HG02610 (cell line): ENCODE measurements at regions not wholly inside any gene's neighbourhood (a gene's known extent, or its start where the extent isn't known, plus 50 kb on each side); places are given as distances from the start of the nearest gene placed in this dataset.
"Not testable (repeated sequence)": the region's sequence is repeated elsewhere in the genome, so short reads cannot be mapped to it uniquely, and the experiment has no call there.

ENCODE experiments used
- ATAC-seq: cut with Tn5 transposase; IDR thresholded peaks from one replicate; pipeline ENCODE4 v1.9.1; 2021; ENCODE audit warnings: mild to moderate bottlenecking, moderate library complexity; ENCODE audit not compliant: unreplicated experiment

- ATAC-seq = no peak
Measured at GRCh38 chr1:196091397-196092135, 516.7 kb downstream of the KCNT2 start.

- no peak for ATAC-seq
Measured at GRCh38 chr1:196090226-196090625, 518.0 kb downstream of the KCNT2 start.

GRCh38 chr1:196088541-196088940 is 519.7 kb downstream of the KCNT2 start:
- no peak for ATAC-seq

- no peak for ATAC-seq
Measured at GRCh38 chr1:196078691-196079090, 529.5 kb downstream of the KCNT2 start.

GRCh38 chr1:196075621-196076020 is 532.6 kb downstream of the KCNT2 start:
- no peak for ATAC-seq

GRCh38 chr1:196074182-196074581 is 534.1 kb downstream of the KCNT2 start:
- ATAC-seq = no peak

- no peak for ATAC-seq
Measured at GRCh38 chr1:196071447-196071846, 536.8 kb downstream of the KCNT2 start.

GRCh38 chr1:196070940-196071339 is 537.3 kb downstream of the KCNT2 start:
- ATAC-seq = no peak

GRCh38 chr1:196063952-196064351 is 544.3 kb downstream of the KCNT2 start:
- ATAC-seq = no peak

GRCh38 chr1:196063294-196063693 is 544.9 kb downstream of the KCNT2 start:
- no peak for ATAC-seq

GRCh38 chr1:196060539-196060938 is 547.7 kb downstream of the KCNT2 start:
- no peak for ATAC-seq

GRCh38 chr1:196059210-196059609 is 549.0 kb downstream of the KCNT2 start:
- ATAC-seq = no peak

GRCh38 chr1:196056966-196057365 is 551.3 kb downstream of the KCNT2 start:
- ATAC-seq = no peak

GRCh38 chr1:196049407-196049806 is 558.8 kb downstream of the KCNT2 start:
- ATAC-seq = no peak

GRCh38 chr1:196043268-196043667 is 565.0 kb downstream of the KCNT2 start:
- ATAC-seq = no peak

- ATAC-seq = no peak
Measured at GRCh38 chr1:196034080-196034706, 574.0 kb downstream of the KCNT2 start.

GRCh38 chr1:196031387-196031786 is 576.9 kb downstream of the KCNT2 start:
- ATAC-seq = not testable (repeated sequence)

- ATAC-seq = no peak
Measured at GRCh38 chr1:196030455-196030854, 577.8 kb downstream of the KCNT2 start.

GRCh38 chr1:196029410-196029809 is 578.8 kb downstream of the KCNT2 start:
- no peak for ATAC-seq

GRCh38 chr1:196027127-196027526 is 581.1 kb downstream of the KCNT2 start:
- ATAC-seq = no peak

GRCh38 chr1:196021174-196021573 is 587.1 kb downstream of the KCNT2 start:
- ATAC-seq = not testable (repeated sequence)

GRCh38 chr1:196009362-196009761 is 598.9 kb downstream of the KCNT2 start:
- no peak for ATAC-seq

GRCh38 chr1:196007763-196008162 is 600.5 kb downstream of the KCNT2 start:
- no peak for ATAC-seq
